A549 (cell line): ENCODE measurements at regions not wholly inside any gene's neighbourhood (a gene's known extent, or its start where the extent isn't known, plus 50 kb on each side); places are given as distances from the start of the nearest gene placed in this dataset.

ENCODE experiments used
- ATAC-seq, 2 experiments: fragments of 200-7000 bp in 1 of 2; fragments of >200 bp in 1 of 2; cut with Nextera tagmentation in 1 of 2; cut with Tn5 transposase in 1 of 2; 3 replicates each; pipeline versions ENCODE4 v1.8.0 to v1.9.1; 2018 to 2020; ENCODE audit warnings: mild to moderate bottlenecking in 1 of 2, moderate library complexity in 1 of 2
- CTCF ChIA-PET: fragments of 300-600 bp; sonication (Branson Sonifier 250); formaldehyde crosslinking; extraction: SDS; loops from one replicate; lab custom pipeline; 2021; ENCODE audit warnings: antibody characterized with exemption, inconsistent platforms; lab: Yijun Ruan, JAX
- POLR2A ChIA-PET: fragments of 350-600 bp; formaldehyde crosslinking; extraction: SDS; loops from one replicate; lab custom pipeline; 2021; ENCODE audit warnings: antibody characterized with exemption, inconsistent platforms; lab: Yijun Ruan, JAX
- DNase-seq, 2 experiments: peaks; one replicate each; pipeline versions ENCODE4 v3.0.0 to v3.0.0-alpha.2; 2011 to 2016; ENCODE audit warnings: low read depth in 1 of 2, low spot score in 1 of 2
- FAIRE-seq: peaks from 2 replicates; lab custom pipeline; 2011; peaks lifted over from hg19 to GRCh38; lab: Jason Lieb, UNC
- H3K27ac ChIP-seq, 2 experiments: fragments of >200 bp; sonication (Bioruptor Twin); formaldehyde crosslinking; 3 replicates each; pipeline ENCODE4 v1.5.1; 2016 to 2017
- H3K4me1 ChIP-seq: fragments of >200 bp; sonication (Bioruptor Twin); formaldehyde crosslinking; 3 replicates; pipeline ENCODE4 v1.6.1; 2016
- H3K4me2 ChIP-seq: fragments of >200 bp; sonication (Bioruptor Twin); formaldehyde crosslinking; 3 replicates; pipeline ENCODE4 v1.6.1; 2016
- H3K4me3 ChIP-seq: fragments of >200 bp; sonication (Bioruptor Twin); formaldehyde crosslinking; 3 replicates; pipeline ENCODE4 v1.5.1; 2016
- H3K9me3 ChIP-seq: fragments of >200 bp; sonication (Bioruptor Twin); formaldehyde crosslinking; 3 replicates; pipeline ENCODE4 v1.6.1; 2016
- CBX8 ChIP-seq: fragments of 200-600 bp; sonication (generic); IDR thresholded peaks from 2 replicates; pipeline ENCODE4 v1.6.1; 2016
- CHD4 ChIP-seq: fragments of 200-600 bp; sonication (generic); IDR thresholded peaks from 2 replicates; pipeline ENCODE4 v1.6.1; 2016; ENCODE audit warnings: antibody characterized with exemption, mild to moderate bottlenecking, borderline replicate concordance
- EP300 ChIP-seq, 2 experiments: fragments of >200 bp; sonication (Bioruptor Twin); formaldehyde crosslinking; IDR thresholded peaks; 2 replicates in 1 of 2; 3 replicates in 1 of 2; pipeline ENCODE4 v1.6.1; 2016 to 2017
- FOSB ChIP-seq: fragments of 250-450 bp; sonication (Bioruptor Pico); IDR thresholded peaks from 2 replicates; pipeline ENCODE4 v1.5.0; 2020; ENCODE audit warnings: mild to moderate bottlenecking, moderate library complexity
- HDAC2 ChIP-seq: fragments of 200-600 bp; sonication (generic); IDR thresholded peaks from 2 replicates; pipeline ENCODE4 v1.6.1; 2016
- HES2 ChIP-seq: fragments of >200 bp; sonication (Bioruptor Twin); formaldehyde crosslinking; IDR thresholded peaks from 2 replicates; pipeline ENCODE4 v1.6.1; 2016
- HOXA7 ChIP-seq: fragments of 250-450 bp; sonication (Bioruptor Pico); IDR thresholded peaks from 2 replicates; pipeline ENCODE4 v1.5.0; 2020; ENCODE audit warnings: mild to moderate bottlenecking, moderate library complexity
- HOXB5 ChIP-seq: fragments of 250-450 bp; sonication (Bioruptor Pico); IDR thresholded peaks from 2 replicates; pipeline ENCODE4 v1.5.0; 2020; ENCODE audit warnings: mild to moderate bottlenecking, moderate library complexity
- MAX ChIP-seq: IDR thresholded peaks from 2 replicates; pipeline ENCODE4 v1.6.1; 2012
- NFE2L2 ChIP-seq: fragments of 150-350 bp; conservative IDR thresholded peaks from 2 replicates; pipeline ENCODE4 v1.6.1; 2014; ENCODE audit warnings: low read length
- NPAS2 ChIP-seq: fragments of 250-450 bp; sonication (Bioruptor Pico); IDR thresholded peaks from 2 replicates; pipeline ENCODE4 v1.8.0; 2022; ENCODE audit warnings: mild to moderate bottlenecking, moderate library complexity, borderline replicate concordance
- POLR2A ChIP-seq: IDR thresholded peaks from 2 replicates; pipeline ENCODE4 v1.6.1; 2012; ENCODE audit warnings: mild to moderate bottlenecking, low read length
- RAD21 ChIP-seq, 2 experiments: fragments of >200 bp in 1 of 2; sonication (Bioruptor Twin) in 1 of 2; formaldehyde crosslinking in 1 of 2; IDR thresholded peaks in 1 of 2; conservative IDR thresholded peaks in 1 of 2; 2 replicates in 1 of 2; 3 replicates in 1 of 2; pipeline ENCODE4 v1.6.1; 2012 to 2018; ENCODE audit warnings: inconsistent platforms in 1 of 2
- RCOR1 ChIP-seq: fragments of 150-350 bp; IDR thresholded peaks from 2 replicates; pipeline ENCODE4 v1.6.1; 2014; ENCODE audit warnings: antibody characterized with exemption, low read length, low read depth
- REST ChIP-seq: fragments of 200-600 bp; sonication (generic); IDR thresholded peaks from 2 replicates; pipeline ENCODE4 v1.6.1; 2016; ENCODE audit warnings: antibody characterized with exemption, mild to moderate bottlenecking, moderate library complexity
- RFX5 ChIP-seq: fragments of 450-650 bp; IDR thresholded peaks from 2 replicates; pipeline ENCODE4 v1.7.1; 2014; ENCODE audit warnings: antibody characterized with exemption, mild to moderate bottlenecking, moderate library complexity
- RNF2 ChIP-seq: fragments of 200-600 bp; sonication (generic); IDR thresholded peaks from 2 replicates; pipeline ENCODE4 v1.6.1; 2016; ENCODE audit warnings: low read depth, mild to moderate bottlenecking, antibody characterized with exemption, moderate library complexity, borderline replicate concordance
- SREBF2 ChIP-seq: fragments of 450-650 bp; IDR thresholded peaks from 2 replicates; pipeline ENCODE4 v1.6.1; 2014; ENCODE audit warnings: mild to moderate bottlenecking, moderate library complexity
- TP53 ChIP-seq: fragments of 250-450 bp; sonication (Bioruptor Pico); IDR thresholded peaks from 2 replicates; pipeline ENCODE4 v1.5.0; 2021; ENCODE audit warnings: mild to moderate bottlenecking, moderate library complexity
- ZC3H11A ChIP-seq: fragments of 450-650 bp; IDR thresholded peaks from 2 replicates; pipeline ENCODE4 v1.6.1; 2014; ENCODE audit warnings: antibody characterized with exemption, mild to moderate bottlenecking
- ZNF302 ChIP-seq: fragments of 250-450 bp; sonication (Bioruptor Pico); IDR thresholded peaks from 2 replicates; pipeline ENCODE4 v1.9.0; 2021; ENCODE audit warnings: inconsistent platforms, mild to moderate bottlenecking, moderate library complexity
- ZSCAN20 ChIP-seq: fragments of 250-450 bp; sonication (Bioruptor Pico); IDR thresholded peaks from 2 replicates; pipeline ENCODE4 v1.8.0; 2022; ENCODE audit warnings: mild to moderate bottlenecking, moderate library complexity
- WGBS: methylation state at CpG from one replicate; pipeline ENCODE4 v1.1.6; 2017; ENCODE audit errors: missing lambda C conversion rate; 5-methylcytosine and 5-hydroxymethylcytosine counted together

GRCh38 chr18:76673281-76674185 is 148.8 kb upstream of the ZNF236 start:
- Histone ChIP-seq H3K4me3 (no peak overlapping the region), H3K9me3 (no peaks in the 10 kb centered on the region), H3K4me2 (no peak overlapping the region), H3K4me1 (no peaks in the 10 kb centered on the region), H3K27ac (no peak overlapping the region)
- ChIA-PET CTCF (no interaction called here), POLR2A (no interaction called here)
- WGBS, result 69% methylated on average over 14 of the region's 21 CpGs
- FAIRE-seq (no peak), DNase-seq (no peak)
- TF ChIP-seq ZSCAN20 (CRISPR knock-in tag) (no peak), HOXA7 (CRISPR knock-in tag) (no peak), ZNF302 (CRISPR knock-in tag) (no peak), TP53 (CRISPR knock-in tag) (no peak), NFE2L2 (no peak), FOSB (no peak), HES2 (no peak), RCOR1 (no peak), MAX (no peak), CBX8 (no peak), SREBF2 (no peak), HOXB5 (CRISPR knock-in tag) (no peak)
- TF ChIP-seq, all 56 proteins: peak for 0
- ATAC-seq, result no peak

- H3K27ac ChIP-seq, result no peak overlapping the region
- no peaks in the 10 kb centered on the region for H3K9me3 ChIP-seq
- no peak for ATAC-seq
- WGBS, result 44% methylated on average over 3 of the region's 3 CpGs
- TF ChIP-seq RFX5, result no peak
- no peak for TF ChIP-seq NPAS2 (CRISPR knock-in tag)
- no peak for TF ChIP-seq CHD4
- no peak for TF ChIP-seq HDAC2
- TF ChIP-seq ZC3H11A, result no peak
- no peak for TF ChIP-seq NFE2L2
- no peak for TF ChIP-seq EP300 (IDR thresholded peaks at IDR 0.05)
- TF ChIP-seq REST, result no peak
- TF ChIP-seq CBX8, result no peak
- no peak for TF ChIP-seq POLR2A
- TF ChIP-seq RNF2, result no peak
- no peak for TF ChIP-seq RAD21 (conservative IDR thresholded peaks at IDR 0.05 in 1 of 2, IDR thresholded peaks at IDR 0.05 in 1 of 2)
- ChIA-PET POLR2A (no interaction called here), CTCF (no interaction called here)
- H3K4me1 ChIP-seq, result no peaks in the 10 kb centered on the region
- FAIRE-seq, result no peak
- no peak for DNase-seq
- H3K4me3 ChIP-seq, result no peak overlapping the region
- no peak overlapping the region for H3K4me2 ChIP-seq
These were observed 149.7 kb upstream of the ZNF236 start for GRCh38 chr18:76672627-76673026.
